ENCODE measurements at regions not wholly inside any gene's neighbourhood (a gene's known extent, or its start where the extent isn't known, plus 50 kb on each side); places are given as distances from the start of the nearest gene placed in this dataset.

- DNase-seq: no peak
These were observed 234.1 kb downstream of the FBXO15 start for GRCh38 chr18:73913505-73913904.

- no peak for DNase-seq
These were observed 239.3 kb downstream of the FBXO15 start for GRCh38 chr18:73908323-73908722.

- no peak for DNase-seq
These were observed 246.1 kb downstream of the FBXO15 start for GRCh38 chr18:73901566-73901965.

- no peak for DNase-seq
These were observed 246.5 kb downstream of the FBXO15 start for GRCh38 chr18:73901151-73901550.

- no peak for DNase-seq
These were observed 247.4 kb downstream of the FBXO15 start for GRCh38 chr18:73900106-73900835.

GRCh38 chr18:73897517-73897916 is 250.1 kb downstream of the FBXO15 start:
- no peak for DNase-seq

- no peak for DNase-seq
These were observed 250.9 kb downstream of the FBXO15 start for GRCh38 chr18:73896685-73897084.

GRCh38 chr18:73895701-73896100 is 251.9 kb downstream of the FBXO15 start:
- DNase-seq: no peak

- no peak for DNase-seq
These were observed 253.8 kb downstream of the FBXO15 start for GRCh38 chr18:73893880-73894279.

GRCh38 chr18:73891572-73892421 is 255.8 kb downstream of the FBXO15 start:
- no peak for DNase-seq

GRCh38 chr18:73888565-73888964 is 259.1 kb downstream of the FBXO15 start:
- no peak for DNase-seq

GRCh38 chr18:73887801-73888200 is 259.8 kb downstream of the FBXO15 start:
- DNase-seq: no peak

GRCh38 chr18:73884868-73885267 is 262.8 kb downstream of the FBXO15 start:
- no peak for DNase-seq

GRCh38 chr18:73881396-73881917 is 266.2 kb downstream of the FBXO15 start:
- no peak for DNase-seq

GRCh38 chr18:73880387-73880786 is 267.2 kb downstream of the FBXO15 start:
- no peak for DNase-seq

- DNase-seq: no peak
These were observed 267.9 kb downstream of the FBXO15 start for GRCh38 chr18:73879766-73880165.

GRCh38 chr18:73879328-73879727 is 268.3 kb downstream of the FBXO15 start:
- DNase-seq: no peak

- no peak for DNase-seq
These were observed 278.5 kb downstream of the FBXO15 start for GRCh38 chr18:73869182-73869581.

GRCh38 chr18:73861771-73862170 is 285.9 kb downstream of the FBXO15 start:
- no peak for DNase-seq

GRCh38 chr18:73859837-73860397 is 287.7 kb downstream of the FBXO15 start:
- no peak for DNase-seq

- no peak for DNase-seq
These were observed 294.7 kb downstream of the FBXO15 start for GRCh38 chr18:73852789-73853549.

- DNase-seq: no peak
These were observed 296.9 kb downstream of the FBXO15 start for GRCh38 chr18:73850782-73851181.

GRCh38 chr18:73848656-73849055 is 299.0 kb downstream of the FBXO15 start:
- no peak for DNase-seq
